Activated T-cell treated with anti-CD3 and anti-CD28 coated beads, Interleukin-2, amount 50 U/mL, for 72 hours (primary cell): ENCODE measurements at regions not wholly inside any gene's neighbourhood (a gene's known extent, or its start where the extent isn't known, plus 50 kb on each side); places are given as distances from the start of the nearest gene placed in this dataset.

Source experiments
- ATAC-seq, 2 donors: fragments of 150-1000 bp; cut with Tn5 transposase; replicated peaks in 1 of 2; 2 replicates each; pipeline ENCODE4 v1.10.0; 2021; ENCODE audit warnings: moderate library complexity in 2 of 2, mild to moderate bottlenecking in 1 of 2
- DNase-seq, 2 donors: peaks; one replicate each; pipeline ENCODE4 v3.0.0; 2021 to 2022; ENCODE audit warnings: mixed read lengths in 1 of 2
- H3K27ac Mint-ChIP-seq: one replicate; pipeline ENCODE4 v1.8.0; 2022; ENCODE audit warnings: mild to moderate bottlenecking, moderate library complexity, mixed read lengths
- H3K27me3 Mint-ChIP-seq: one replicate; pipeline ENCODE4 v1.8.0; 2022; ENCODE audit warnings: low read depth, mixed read lengths
- H3K36me3 Mint-ChIP-seq, 2 donors: one replicate each; pipeline ENCODE4 v1.8.0; 2022; ENCODE audit warnings: mixed read lengths in 2 of 2, mild to moderate bottlenecking in 1 of 2; ENCODE audit not compliant: insufficient read depth in 2 of 2
- H3K4me1 Mint-ChIP-seq: one replicate; pipeline ENCODE4 v1.8.0; 2022; ENCODE audit warnings: low read depth, mixed read lengths
- H3K4me3 Mint-ChIP-seq, 2 donors: one replicate each; pipeline ENCODE4 v1.8.0; 2022; ENCODE audit warnings: mild to moderate bottlenecking in 2 of 2, mixed read lengths in 2 of 2, moderate library complexity in 2 of 2
- H3K9me3 Mint-ChIP-seq, 2 donors: one replicate each; pipeline ENCODE4 v1.8.0; 2022; ENCODE audit warnings: mixed read lengths in 2 of 2

GRCh38 chr12:112638420-112638819 is 153.1 kb upstream of the RPH3A start:
- Mint-ChIP-seq H3K4me1 (no peaks in the 10 kb centered on the region), H3K27me3 (peaks cover 16% of the 10 kb centered on the region), H3K4me3 (no peak overlapping the region), H3K9me3 (peaks cover 0 to 3% of the 10 kb centered on the region in 2 donors), H3K36me3 (no peaks in the 10 kb centered on the region), H3K27ac (no peak overlapping the region)
- ATAC-seq (no peak), DNase-seq (no peak)

- Mint-ChIP-seq H3K4me3 (no peak overlapping the region), H3K36me3 (no peaks in the 10 kb centered on the region), H3K9me3 (peaks cover 0 to 2% of the 10 kb centered on the region in 2 donors), H3K27me3 (peaks cover 5% of the 10 kb centered on the region), H3K27ac (no peak overlapping the region), H3K4me1 (no peaks in the 10 kb centered on the region)
- no peak for ATAC-seq
- DNase-seq: no peak
These were observed 146.0 kb upstream of the RPH3A start for GRCh38 chr12:112645586-112645985.

GRCh38 chr12:112656141-112656540 is 135.4 kb upstream of the RPH3A start:
- DNase-seq (no peak), ATAC-seq (no peak)
- H3K9me3 Mint-ChIP-seq: peaks cover 0 to 2% of the 10 kb centered on the region in 2 donors
- H3K4me1 Mint-ChIP-seq: no peaks in the 10 kb centered on the region
- no peak overlapping the region for H3K4me3 Mint-ChIP-seq
- H3K27ac Mint-ChIP-seq: no peak overlapping the region
- H3K36me3 Mint-ChIP-seq: no peaks in the 10 kb centered on the region
- peaks cover 8% of the 10 kb centered on the region for H3K27me3 Mint-ChIP-seq

GRCh38 chr12:112664569-112664968 is 127.0 kb upstream of the RPH3A start:
- H3K4me3 Mint-ChIP-seq: no peak overlapping the region
- ATAC-seq: no peak
- H3K4me1 Mint-ChIP-seq: no peaks in the 10 kb centered on the region
- no peaks in the 10 kb centered on the region for H3K36me3 Mint-ChIP-seq
- DNase-seq: no peak
- no peak overlapping the region for H3K27ac Mint-ChIP-seq
- peaks cover 22% of the 10 kb centered on the region for H3K27me3 Mint-ChIP-seq
- H3K9me3 Mint-ChIP-seq: peaks cover 0 to 3% of the 10 kb centered on the region in 2 donors

GRCh38 chr12:112665958-112666357 is 125.6 kb upstream of the RPH3A start:
- H3K4me3 Mint-ChIP-seq: no peak overlapping the region
- H3K27ac Mint-ChIP-seq: no peak overlapping the region
- peaks cover 22% of the 10 kb centered on the region for H3K27me3 Mint-ChIP-seq
- H3K36me3 Mint-ChIP-seq: no peaks in the 10 kb centered on the region
- H3K4me1 Mint-ChIP-seq: no peaks in the 10 kb centered on the region
- no peak for ATAC-seq
- peaks cover 0 to 3% of the 10 kb centered on the region in 2 donors for H3K9me3 Mint-ChIP-seq
- no peak for DNase-seq

- no peak overlapping the region for H3K4me3 Mint-ChIP-seq
- H3K4me1 Mint-ChIP-seq: no peaks in the 10 kb centered on the region
- DNase-seq: no peak
- H3K9me3 Mint-ChIP-seq: no peaks in the 10 kb centered on the region
- no peaks in the 10 kb centered on the region for H3K36me3 Mint-ChIP-seq
- H3K27me3 Mint-ChIP-seq: peaks cover 17% of the 10 kb centered on the region
- no peak for ATAC-seq
- no peak overlapping the region for H3K27ac Mint-ChIP-seq
These were observed 120.0 kb upstream of the RPH3A start for GRCh38 chr12:112671564-112671963.

GRCh38 chr12:112674539-112674938 is 117.0 kb upstream of the RPH3A start:
- H3K9me3 Mint-ChIP-seq: no peaks in the 10 kb centered on the region

GRCh38 chr12:112676507-112676906 is 115.0 kb upstream of the RPH3A start:
- ATAC-seq: no peak
- Mint-ChIP-seq H3K4me3 (no peak overlapping the region), H3K4me1 (no peaks in the 10 kb centered on the region), H3K9me3 (no peaks in the 10 kb centered on the region), H3K36me3 (no peaks in the 10 kb centered on the region), H3K27me3 (peaks cover 16% of the 10 kb centered on the region), H3K27ac (no peak overlapping the region)
- no peak for DNase-seq

More at GRCh38 chr12:112674539-112674938, 117.0 kb upstream of the RPH3A start:
- Mint-ChIP-seq H3K27me3 (peaks cover 6% of the 10 kb centered on the region), H3K36me3 (no peaks in the 10 kb centered on the region), H3K4me3 (no peak overlapping the region), H3K4me1 (no peaks in the 10 kb centered on the region), H3K27ac (no peak overlapping the region)
- no peak for ATAC-seq
- no peak for DNase-seq

GRCh38 chr12:112677050-112677765 is 114.3 kb upstream of the RPH3A start:
- Mint-ChIP-seq H3K27ac (no peak overlapping the region), H3K9me3 (no peaks in the 10 kb centered on the region)
- no peak for ATAC-seq

GRCh38 chr12:112680993-112681392 is 110.6 kb upstream of the RPH3A start:
- Mint-ChIP-seq H3K27ac (no peak overlapping the region), H3K27me3 (peaks cover 30% of the 10 kb centered on the region), H3K36me3 (no peaks in the 10 kb centered on the region), H3K9me3 (no peaks in the 10 kb centered on the region), H3K4me3 (no peak overlapping the region), H3K4me1 (no peaks in the 10 kb centered on the region)
- no peak for DNase-seq
- ATAC-seq: no peak

More at GRCh38 chr12:112677050-112677765, 114.3 kb upstream of the RPH3A start:
- Mint-ChIP-seq H3K27me3 (peaks cover 19% of the 10 kb centered on the region), H3K4me1 (no peaks in the 10 kb centered on the region), H3K4me3 (no peak overlapping the region), H3K36me3 (no peaks in the 10 kb centered on the region)
- no peak for DNase-seq

- H3K27ac Mint-ChIP-seq: no peak overlapping the region
- H3K27me3 Mint-ChIP-seq: peaks cover 33% of the 10 kb centered on the region
- no peak overlapping the region for H3K4me3 Mint-ChIP-seq
- no peaks in the 10 kb centered on the region for H3K36me3 Mint-ChIP-seq
- H3K4me1 Mint-ChIP-seq: no peaks in the 10 kb centered on the region
- no peak for DNase-seq
- H3K9me3 Mint-ChIP-seq: no peaks in the 10 kb centered on the region
- ATAC-seq: no peak
These were observed 109.0 kb upstream of the RPH3A start for GRCh38 chr12:112682586-112682985.

- no peaks in the 10 kb centered on the region for H3K36me3 Mint-ChIP-seq
- H3K27ac Mint-ChIP-seq: no peak overlapping the region
- no peak overlapping the region for H3K4me3 Mint-ChIP-seq
- ATAC-seq (no peak), DNase-seq (no peak)
- H3K27me3 Mint-ChIP-seq: peaks cover 40% of the 10 kb centered on the region
- H3K4me1 Mint-ChIP-seq: no peaks in the 10 kb centered on the region
- H3K9me3 Mint-ChIP-seq: no peaks in the 10 kb centered on the region
These were observed 106.8 kb upstream of the RPH3A start for GRCh38 chr12:112684742-112685141.

- Mint-ChIP-seq H3K27me3 (peaks cover 41% of the 10 kb centered on the region), H3K36me3 (no peaks in the 10 kb centered on the region), H3K4me3 (no peak overlapping the region), H3K4me1 (no peaks in the 10 kb centered on the region), H3K9me3 (no peaks in the 10 kb centered on the region), H3K27ac (no peak overlapping the region)
- no peak for ATAC-seq
- no peak for DNase-seq
These were observed 106.2 kb upstream of the RPH3A start for GRCh38 chr12:112685321-112685720.

- no peaks in the 10 kb centered on the region for H3K4me1 Mint-ChIP-seq
- no peak for DNase-seq
- peaks cover 31% of the 10 kb centered on the region for H3K27me3 Mint-ChIP-seq
- H3K4me3 Mint-ChIP-seq: no peak overlapping the region
- ATAC-seq: no peak
- no peaks in the 10 kb centered on the region for H3K36me3 Mint-ChIP-seq
- H3K27ac Mint-ChIP-seq: no peak overlapping the region
- no peaks in the 10 kb centered on the region for H3K9me3 Mint-ChIP-seq
These were observed 105.2 kb upstream of the RPH3A start for GRCh38 chr12:112686373-112686772.
